ENCODE measurements at regions not wholly inside any gene's neighbourhood (a gene's known extent, or its start where the extent isn't known, plus 50 kb on each side); places are given as distances from the start of the nearest gene placed in this dataset.

DNA sequence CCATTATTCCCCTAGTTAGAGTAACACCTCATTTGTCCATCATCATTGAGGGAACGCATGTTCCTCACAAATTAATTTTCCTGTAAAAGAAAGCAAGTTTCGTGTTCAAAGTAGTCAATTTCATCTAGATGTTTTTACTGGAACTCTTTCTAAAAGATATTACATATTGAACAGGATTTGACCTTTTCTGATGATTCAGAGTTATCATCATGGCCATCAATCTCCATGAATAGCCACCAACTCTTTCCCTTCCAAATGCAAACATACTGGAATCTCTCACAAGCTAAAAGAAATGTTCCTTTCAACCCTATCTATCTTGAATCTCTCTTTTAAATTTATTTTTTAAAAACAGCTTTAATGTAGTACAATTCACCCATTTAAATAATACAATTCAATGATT is 263.1 kb upstream of the FAR2 start:
- TF ChIP-seq, protein P1, sequence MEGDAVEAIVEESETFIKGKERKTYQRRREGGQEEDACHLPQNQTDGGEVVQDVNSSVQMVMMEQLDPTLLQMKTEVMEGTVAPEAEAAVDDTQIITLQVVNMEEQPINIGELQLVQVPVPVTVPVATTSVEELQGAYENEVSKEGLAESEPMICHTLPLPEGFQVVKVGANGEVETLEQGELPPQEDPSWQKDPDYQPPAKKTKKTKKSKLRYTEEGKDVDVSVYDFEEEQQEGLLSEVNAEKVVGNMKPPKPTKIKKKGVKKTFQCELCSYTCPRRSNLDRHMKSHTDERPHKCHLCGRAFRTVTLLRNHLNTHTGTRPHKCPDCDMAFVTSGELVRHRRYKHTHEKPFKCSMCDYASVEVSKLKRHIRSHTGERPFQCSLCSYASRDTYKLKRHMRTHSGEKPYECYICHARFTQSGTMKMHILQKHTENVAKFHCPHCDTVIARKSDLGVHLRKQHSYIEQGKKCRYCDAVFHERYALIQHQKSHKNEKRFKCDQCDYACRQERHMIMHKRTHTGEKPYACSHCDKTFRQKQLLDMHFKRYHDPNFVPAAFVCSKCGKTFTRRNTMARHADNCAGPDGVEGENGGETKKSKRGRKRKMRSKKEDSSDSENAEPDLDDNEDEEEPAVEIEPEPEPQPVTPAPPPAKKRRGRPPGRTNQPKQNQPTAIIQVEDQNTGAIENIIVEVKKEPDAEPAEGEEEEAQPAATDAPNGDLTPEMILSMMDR (optimal IDR thresholded peaks at IDR 0.05 in 1 of 3, IDR thresholded peaks at IDR 0.05 in 1 of 3, conservative IDR thresholded peaks at IDR 0.05 in 1 of 3; ENCODE audit: extremely low read depth in 1 of 3, insufficient read depth in 2 of 3, low read length in 3 of 3): no peak
- no peak for TF ChIP-seq EZH2 (IDR thresholded peaks at IDR 0.05; ENCODE audit: low read length)
- Histone ChIP-seq H3K4me2 (ENCODE audit: control insufficient read depth, extremely low read depth, insufficient read depth, low read depth, low read length) (no peak overlapping the region), H3K9me1 (ENCODE audit: control insufficient read depth, extremely low read depth, insufficient read depth, low read length) (no peaks in the 10 kb centered on the region), H3K36me3 (ENCODE audit: control insufficient read depth in 2 of 2, extremely low read depth in 1 of 2, insufficient read depth in 2 of 2, low read length in 2 of 2) (no peaks in the 10 kb centered on the region), H3K4me1 (ENCODE audit: control insufficient read depth, extremely low read depth, insufficient read depth, low read length) (peaks cover 20% of the 10 kb centered on the region), H2AFZ (ENCODE audit: control insufficient read depth, low read length) (no peak overlapping the region), H4K20me1 (ENCODE audit: control insufficient read depth, extremely low read depth, insufficient read depth, low read length) (no peaks in the 10 kb centered on the region), H3K79me2 (ENCODE audit: control insufficient read depth, insufficient read depth, low read length) (no peaks in the 10 kb centered on the region), H3K9me3 (ENCODE audit: control insufficient read depth, low read depth, low read length) (no peaks in the 10 kb centered on the region), H3K27me3 (ENCODE audit: control insufficient read depth, extremely low read depth, insufficient read depth, low read length) (no peaks in the 10 kb centered on the region), H3K4me3 (ENCODE audit: control insufficient read depth in 2 of 3, extremely low read depth in 1 of 3, insufficient read depth in 2 of 3, low read depth in 1 of 3, low read length in 3 of 3) (no peak overlapping the region), H3K9ac (ENCODE audit: control insufficient read depth, extremely low read depth, insufficient read depth, low read length) (no peak overlapping the region), H3K27ac (ENCODE audit: control insufficient read depth, insufficient read depth, low read length) (no peak overlapping the region)
- FAIRE-seq (no peak), DNase-seq (ENCODE audit: low read depth, low spot score) (no peak)
- dilution Hi-C loops (cut with MboI; ENCODE audit: extremely low pct_ligation_motif_present, low sequenced_read_pairs): no loop called here

DNA sequence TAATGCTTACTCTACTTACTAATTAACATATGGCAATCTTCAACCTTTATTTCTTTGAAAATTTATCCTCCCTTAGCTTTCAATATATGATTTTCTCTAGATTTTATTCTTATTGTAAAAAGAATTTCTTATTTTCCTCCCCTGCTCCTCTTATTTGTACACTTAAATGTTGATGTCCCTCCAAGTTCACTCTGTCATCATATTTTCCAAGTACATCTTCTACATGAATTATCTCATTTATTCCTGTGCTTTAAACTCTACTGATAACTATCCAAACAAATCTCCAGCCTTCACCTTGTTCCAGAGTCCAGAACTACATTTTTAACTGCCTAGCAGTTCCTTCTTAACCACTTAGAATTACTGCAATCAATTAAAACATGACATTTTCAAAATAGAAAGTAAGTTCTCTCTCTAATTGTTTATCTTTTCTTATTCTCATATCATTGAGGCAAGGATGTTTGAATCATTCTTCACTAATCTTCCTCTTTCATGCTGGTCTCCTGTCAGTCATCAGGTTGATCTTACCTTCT is 261.6 kb upstream of the FAR2 start:
- Histone ChIP-seq H3K4me2 (ENCODE audit: control insufficient read depth, extremely low read depth, insufficient read depth, low read depth, low read length) (no peak overlapping the region), H3K9ac (ENCODE audit: control insufficient read depth, extremely low read depth, insufficient read depth, low read length) (no peak overlapping the region), H3K36me3 (ENCODE audit: control insufficient read depth in 2 of 2, extremely low read depth in 1 of 2, insufficient read depth in 2 of 2, low read length in 2 of 2) (no peaks in the 10 kb centered on the region), H3K4me3 (ENCODE audit: control insufficient read depth in 2 of 3, extremely low read depth in 1 of 3, insufficient read depth in 2 of 3, low read depth in 1 of 3, low read length in 3 of 3) (no peak overlapping the region), H3K27me3 (ENCODE audit: control insufficient read depth, extremely low read depth, insufficient read depth, low read length) (no peaks in the 10 kb centered on the region), H3K9me3 (ENCODE audit: control insufficient read depth, low read depth, low read length) (no peaks in the 10 kb centered on the region), H3K79me2 (ENCODE audit: control insufficient read depth, insufficient read depth, low read length) (no peaks in the 10 kb centered on the region), H3K27ac (ENCODE audit: control insufficient read depth, insufficient read depth, low read length) (no peak overlapping the region), H4K20me1 (ENCODE audit: control insufficient read depth, extremely low read depth, insufficient read depth, low read length) (no peaks in the 10 kb centered on the region), H2AFZ (ENCODE audit: control insufficient read depth, low read length) (no peak overlapping the region), H3K9me1 (ENCODE audit: control insufficient read depth, extremely low read depth, insufficient read depth, low read length) (no peaks in the 10 kb centered on the region), H3K4me1 (ENCODE audit: control insufficient read depth, extremely low read depth, insufficient read depth, low read length) (peaks cover 9% of the 10 kb centered on the region)
- TF ChIP-seq EZH2 (IDR thresholded peaks at IDR 0.05; ENCODE audit: low read length): no peak
- TF ChIP-seq, protein P1 (optimal IDR thresholded peaks at IDR 0.05 in 1 of 3, IDR thresholded peaks at IDR 0.05 in 1 of 3, conservative IDR thresholded peaks at IDR 0.05 in 1 of 3; ENCODE audit: extremely low read depth in 1 of 3, insufficient read depth in 2 of 3, low read length in 3 of 3): no peak
- DNase-seq (ENCODE audit: low read depth, low spot score) (no peak), FAIRE-seq (no peak)
- dilution Hi-C loops (cut with MboI; ENCODE audit: extremely low pct_ligation_motif_present, low sequenced_read_pairs): no loop called here

Data from keratinocyte (primary cell).